HepG2 (cell line): ENCODE measurements at regions not wholly inside any gene's neighbourhood (a gene's known extent, or its start where the extent isn't known, plus 50 kb on each side); places are given as distances from the start of the nearest gene placed in this dataset.

Source experiments
- ATAC-seq: fragments of 200-7000 bp; cut with Tn5 transposase; 3 replicates; pipeline ENCODE4 v1.9.1; 2020; ENCODE audit warnings: mild to moderate bottlenecking, moderate library complexity
- BruUV-seq: library from RNA; stranded (reverse); fragments of 400-500 nt; replicated peaks from 2 replicates; lab custom pipeline; 2021; lab: Mats Ljungman, UMichigan
- CTCF ChIA-PET: fragments of 300-600 bp; formaldehyde crosslinking; extraction: SDS; loops from one replicate; lab custom pipeline; 2021; ENCODE audit warnings: low total read pairs, inconsistent platforms, low intra/inter-chr PET ratio; lab: Yijun Ruan, JAX
- POLR2A ChIA-PET: fragments of 350-600 bp; sonication (Branson Sonifier 250); formaldehyde crosslinking; loops from one replicate; lab custom pipeline; 2020; ENCODE audit warnings: antibody characterized with exemption, inconsistent platforms; lab: Yijun Ruan, JAX
- DNase-seq: peaks from one replicate; pipeline ENCODE4 v3.0.0-alpha.2; 2015; ENCODE audit warnings: low spot score
- FAIRE-seq: peaks from 3 replicates; lab custom pipeline; 2011; peaks lifted over from hg19 to GRCh38; lab: Jason Lieb, UNC
- H2AFZ ChIP-seq: one replicate; pipeline ENCODE4 v1.6.1; 2011; ENCODE audit warnings: low read length, inconsistent platforms
- H3K27ac ChIP-seq: fragments of 300-600 bp; 3 replicates; pipeline ENCODE4 v1.8.0; 2011; ENCODE audit warnings: mixed run types, mild to moderate bottlenecking, mixed read lengths, low read length, inconsistent platforms; ENCODE audit not compliant: insufficient read depth; ENCODE audit errors: extremely low read length
- H3K27me3 ChIP-seq, 2 experiments: fragments of 200-600 bp in 1 of 2; 2 replicates in 1 of 2; 3 replicates in 1 of 2; pipeline versions ENCODE4 v1.6.0 to v1.8.0; 2011; ENCODE audit warnings: low read length in 2 of 2, mild to moderate bottlenecking in 2 of 2, moderate library complexity in 2 of 2, inconsistent platforms in 1 of 2; ENCODE audit not compliant: insufficient read depth in 2 of 2, control insufficient read depth in 1 of 2
- H3K36me3 ChIP-seq, 2 experiments: fragments of 200-600 bp in 1 of 2; replicated peaks in 1 of 2; 2 replicates in 1 of 2; 3 replicates in 1 of 2; pipeline versions ENCODE4 v1.5.1 to v1.8.0; 2011; ENCODE audit warnings: low read length in 2 of 2, inconsistent platforms in 1 of 2; ENCODE audit not compliant: insufficient read depth in 2 of 2, control insufficient read depth in 1 of 2
- H3K4me1 ChIP-seq: 2 replicates; pipeline ENCODE4 v1.5.1; 2012; ENCODE audit warnings: low read length, inconsistent platforms; ENCODE audit not compliant: insufficient read depth
- H3K4me2 ChIP-seq: 2 replicates; pipeline ENCODE4 v1.6.0; 2011; ENCODE audit warnings: low read depth, low read length, inconsistent platforms
- H3K4me3 ChIP-seq, 3 experiments: fragments of 200-600 bp in 1 of 3; sonication (generic), shearing (Covaris generic) in 1 of 3; replicated peaks in 1 of 3; 2 replicates each; pipeline ENCODE4 v1.5.1; 2011 to 2016; ENCODE audit warnings: low read length in 3 of 3, inconsistent platforms in 2 of 3, low read depth in 2 of 3, mild to moderate bottlenecking in 2 of 3, control low read depth in 1 of 3, mixed read lengths in 1 of 3; ENCODE audit not compliant: insufficient read depth in 1 of 3
- H3K79me2 ChIP-seq: one replicate; pipeline ENCODE4 v1.6.1; 2011; ENCODE audit warnings: low read length, inconsistent platforms; ENCODE audit not compliant: insufficient read depth
- H3K9ac ChIP-seq: 2 replicates; pipeline ENCODE4 v1.6.0; 2011; ENCODE audit warnings: mild to moderate bottlenecking, low read depth, low read length, inconsistent platforms; ENCODE audit not compliant: insufficient read depth
- H3K9me3 ChIP-seq: 2 replicates; pipeline ENCODE4 v1.5.1; 2012; ENCODE audit warnings: mild to moderate bottlenecking, low read length
- H4K20me1 ChIP-seq: 2 replicates; pipeline ENCODE4 v1.6.0; 2011; ENCODE audit warnings: inconsistent platforms, mild to moderate bottlenecking, low read length, moderate library complexity; ENCODE audit not compliant: insufficient read depth
- CHCHD3 ChIP-seq: sonication (generic); formaldehyde crosslinking; IDR thresholded peaks from 2 replicates; pipeline ENCODE4 v1.8.0; 2022; ENCODE audit warnings: mild to moderate bottlenecking, missing genetic modification reagents, moderate library complexity
- HNRNPH1 ChIP-seq: fragments of 200-400 bp; formaldehyde crosslinking; optimal IDR thresholded peaks from 2 replicates; pipeline ENCODE3; 2017; ENCODE audit warnings: mild to moderate bottlenecking, low read depth, low read length
- MAFK ChIP-seq, 2 experiments: IDR thresholded peaks in 1 of 2; conservative IDR thresholded peaks in 1 of 2; 2 replicates each; pipeline ENCODE4 v1.6.1; 2011; ENCODE audit warnings: improper control_type of control experiment in 2 of 2, low read length in 2 of 2
- MED1 ChIP-seq: sonication (generic); formaldehyde crosslinking; IDR thresholded peaks from 2 replicates; pipeline ENCODE4 v1.4.0; 2020; ENCODE audit warnings: missing genetic modification reagents
- MIER2 ChIP-seq: IDR thresholded peaks from 2 replicates; pipeline ENCODE4 v1.6.1; 2016; ENCODE audit warnings: missing biosample characterization, missing genetic modification reagents
- PHF5A ChIP-seq: IDR thresholded peaks from one replicate; pipeline ENCODE4 v1.6.1; 2018; ENCODE audit warnings: low read depth, missing genetic modification reagents; ENCODE audit not compliant: unreplicated experiment
- PHF8 ChIP-seq: sonication (generic); formaldehyde crosslinking; IDR thresholded peaks from 2 replicates; pipeline ENCODE4 v1.5.0; 2020; ENCODE audit warnings: missing genetic modification reagents
- POGZ ChIP-seq: sonication (generic); formaldehyde crosslinking; IDR thresholded peaks from 2 replicates; pipeline ENCODE4 v1.4.0; 2020; ENCODE audit warnings: mild to moderate bottlenecking, missing genetic modification reagents
- RCOR2 ChIP-seq: IDR thresholded peaks from 2 replicates; pipeline ENCODE4 v1.6.1; 2016; ENCODE audit warnings: missing biosample characterization, missing genetic modification reagents
- XBP1 ChIP-seq: sonication (generic); formaldehyde crosslinking; IDR thresholded peaks from 2 replicates; pipeline ENCODE4 v1.5.0; 2020; ENCODE audit warnings: missing genetic modification reagents
- YEATS2 ChIP-seq: sonication (generic); formaldehyde crosslinking; IDR thresholded peaks from 2 replicates; pipeline ENCODE4 v1.4.0; 2020; ENCODE audit warnings: missing genetic modification reagents, borderline replicate concordance
- ZMYM2 ChIP-seq: sonication (generic); formaldehyde crosslinking; IDR thresholded peaks from 2 replicates; pipeline ENCODE4 v1.8.0; 2022; ENCODE audit warnings: mild to moderate bottlenecking, missing genetic modification reagents
- ZNF652 ChIP-seq: IDR thresholded peaks from 2 replicates; pipeline ENCODE4 v1.6.1; 2016; ENCODE audit warnings: low read depth, borderline replicate concordance
- ZNF713 ChIP-seq: sonication (generic); formaldehyde crosslinking; IDR thresholded peaks from 2 replicates; pipeline ENCODE4 v1.4.0; 2020; ENCODE audit warnings: mild to moderate bottlenecking, missing genetic modification reagents
- ZSCAN31 ChIP-seq: sonication (generic); formaldehyde crosslinking; IDR thresholded peaks from 2 replicates; pipeline ENCODE4 v1.5.0; 2020; ENCODE audit warnings: low read depth, mild to moderate bottlenecking, missing genetic modification reagents
- WGBS: methylation state at CpG from one replicate; pipeline ENCODE4 v1.1.6; 2017; ENCODE audit warnings: low lambda C conversion rate; 5-methylcytosine and 5-hydroxymethylcytosine counted together
- in situ Hi-C: cut with HindIII; loops from 2 replicates; pipeline ENCODE4 v1.10.0; 2017; ENCODE audit warnings: low pct_unique_long_range_greater_than_20kb; ENCODE audit not compliant: extremely low pct_ligation_motif_present
- intact Hi-C: fragments of 100-400 bp; cut with micrococcal nuclease; formaldehyde crosslinking; loops from one replicate; pipeline ENCODE4 v1.10.0; 2022; ENCODE audit not compliant: unreplicated experiment
- TF ChIP-seq, protein P1 (sequence below): sonication (generic); formaldehyde crosslinking; IDR thresholded peaks from 2 replicates; pipeline ENCODE4 v1.8.0; 2022; ENCODE audit warnings: missing genetic modification reagents, low read depth, mild to moderate bottlenecking, borderline replicate concordance
- TF ChIP-seq, protein P2 (sequence below): IDR thresholded peaks from 2 replicates; pipeline ENCODE4 v1.6.1; 2016; ENCODE audit warnings: missing biosample characterization, missing genetic modification reagents, low read depth
- TF ChIP-seq, protein P3 (sequence below): sonication (generic); formaldehyde crosslinking; IDR thresholded peaks from 2 replicates; pipeline ENCODE4 v1.9.0; 2021; ENCODE audit warnings: missing genetic modification reagents, mild to moderate bottlenecking, borderline replicate concordance

DNA sequence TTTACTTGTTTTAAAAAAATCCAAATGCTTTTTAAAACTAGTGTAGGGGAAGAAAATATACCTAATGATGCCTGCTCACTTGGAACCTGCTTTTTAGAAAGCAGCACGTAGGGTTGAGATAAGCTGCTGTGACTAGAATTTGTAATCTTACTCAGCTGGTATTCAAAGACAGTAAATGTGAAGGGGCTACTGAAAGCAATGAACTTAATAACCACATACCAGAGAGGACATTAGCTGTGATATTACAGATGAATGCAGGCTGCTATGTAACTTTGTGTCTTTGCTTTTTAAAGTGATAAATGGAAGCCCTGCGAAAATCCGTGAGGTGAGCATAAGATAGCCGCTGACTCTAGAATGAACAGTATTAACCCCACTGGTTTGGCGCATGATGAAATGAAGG lies 124.1 kb downstream of the TRIML1 start:
- no TSS peak for BruUV-seq
- DNase-seq: no peak
- no peak for ATAC-seq
- FAIRE-seq: no peak
- H3K9me3 ChIP-seq: no peaks in the 10 kb centered on the region
- H3K79me2 ChIP-seq: no peaks in the 10 kb centered on the region
- ChIA-PET CTCF (no interaction called here), POLR2A (no interaction called here)
- H3K9ac ChIP-seq: no peak overlapping the region
- no peak overlapping the region for H3K4me3 ChIP-seq
- no peak overlapping the region for H3K4me2 ChIP-seq
- WGBS: 30% methylated on average over 5 of the region's 5 CpGs
- no peaks in the 10 kb centered on the region for H3K36me3 ChIP-seq
- H2AFZ ChIP-seq: no peak overlapping the region
- H4K20me1 ChIP-seq: no peaks in the 10 kb centered on the region
- intact Hi-C loops: no loop called here
- no peak overlapping the region for H3K27ac ChIP-seq
- no peaks in the 10 kb centered on the region for H3K4me1 ChIP-seq
- in situ Hi-C loops: no loop called here
- no peaks in the 10 kb centered on the region; a peak in 1 of 5 replicates for H3K27me3 ChIP-seq
- TF ChIP-seq MIER2 (no peak), PHF5A (CRISPR knock-in tag) (no peak), XBP1 (CRISPR knock-in tag) (no peak), ZNF652 (no peak), CHCHD3 (CRISPR knock-in tag) (no peak), ZMYM2 (no peak), YEATS2 (CRISPR knock-in tag) (no peak), HNRNPH1 (no peak), ZNF713 (CRISPR knock-in tag) (no peak), MAFK (conservative IDR thresholded peaks at IDR 0.05 in 1 of 2, IDR thresholded peaks at IDR 0.05 in 1 of 2; ENCODE audit: low read length in 2 of 2) (no peak), ZSCAN31 (CRISPR knock-in tag) (no peak), MED1 (CRISPR knock-in tag) (no peak), POGZ (CRISPR knock-in tag) (no peak), PHF8 (CRISPR knock-in tag) (no peak), RCOR2 (CRISPR knock-in tag) (no peak)
- TF ChIP-seq, protein P1, sequence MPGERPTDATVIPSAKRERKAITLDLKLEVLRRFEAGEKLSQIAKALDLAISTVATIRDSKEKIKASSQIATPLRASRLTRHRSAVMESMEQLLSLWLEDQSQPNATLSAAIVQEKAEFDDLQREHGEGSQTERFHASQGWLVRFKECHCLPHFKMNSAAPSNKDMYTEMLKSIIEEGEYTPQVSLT: no peak
- TF ChIP-seq, protein P2, sequence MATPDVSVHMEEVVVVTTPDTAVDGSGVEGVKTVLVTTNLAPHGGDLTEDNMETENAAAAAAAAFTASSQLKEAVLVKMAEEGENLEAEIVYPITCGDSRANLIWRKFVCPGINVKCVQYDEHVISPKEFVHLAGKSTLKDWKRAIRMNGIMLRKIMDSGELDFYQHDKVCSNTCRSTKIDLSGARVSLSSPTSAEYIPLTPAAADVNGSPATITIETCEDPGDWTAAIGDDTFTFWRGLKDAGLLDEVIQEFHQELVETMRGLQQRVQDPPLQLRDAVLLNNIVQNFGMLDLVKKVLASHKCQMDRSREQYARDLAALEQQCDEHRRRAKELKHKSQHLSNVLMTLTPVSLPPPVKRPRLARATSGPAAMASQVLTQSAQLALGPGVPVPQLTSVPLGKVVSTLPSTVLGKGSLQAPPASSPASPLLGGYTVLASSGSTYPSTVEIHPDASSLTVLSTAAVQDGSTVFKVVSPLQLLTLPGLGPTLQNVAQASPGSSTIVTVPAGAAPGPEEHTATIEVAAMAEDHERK: no peak
- TF ChIP-seq, protein P3, sequence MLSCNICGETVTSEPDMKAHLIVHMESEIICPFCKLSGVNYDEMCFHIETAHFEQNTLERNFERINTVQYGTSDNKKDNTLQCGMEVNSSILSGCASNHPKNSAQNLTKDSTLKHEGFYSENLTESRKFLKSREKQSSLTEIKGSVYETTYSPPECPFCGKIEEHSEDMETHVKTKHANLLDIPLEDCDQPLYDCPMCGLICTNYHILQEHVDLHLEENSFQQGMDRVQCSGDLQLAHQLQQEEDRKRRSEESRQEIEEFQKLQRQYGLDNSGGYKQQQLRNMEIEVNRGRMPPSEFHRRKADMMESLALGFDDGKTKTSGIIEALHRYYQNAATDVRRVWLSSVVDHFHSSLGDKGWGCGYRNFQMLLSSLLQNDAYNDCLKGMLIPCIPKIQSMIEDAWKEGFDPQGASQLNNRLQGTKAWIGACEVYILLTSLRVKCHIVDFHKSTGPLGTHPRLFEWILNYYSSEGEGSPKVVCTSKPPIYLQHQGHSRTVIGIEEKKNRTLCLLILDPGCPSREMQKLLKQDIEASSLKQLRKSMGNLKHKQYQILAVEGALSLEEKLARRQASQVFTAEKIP (CRISPR knock-in tag): no peak
- TF ChIP-seq, all 625 proteins: peak for 0
